Cerebellar cortex (tissue), 1 donor: ENCODE measurements at regions not wholly inside any gene's neighbourhood (a gene's known extent, or its start where the extent isn't known, plus 50 kb on each side); places are given as distances from the start of the nearest gene placed in this dataset.
"Not testable (repeated sequence)": the region's sequence is repeated elsewhere in the genome, so short reads cannot be mapped to it uniquely, and the experiment has no call there.

Experiments
- DNase-seq: peaks from one replicate; pipeline ENCODE4 v3.0.0-alpha.2; 2015; ENCODE audit warnings: low spot score

GRCh38 chr13:83730674-83731073 lies 151.6 kb downstream of the SLITRK1 start:
- DNase-seq = no peak

GRCh38 chr13:83722443-83722842 lies 159.8 kb downstream of the SLITRK1 start:
- no peak for DNase-seq

- no peak for DNase-seq
These were observed 166.2 kb downstream of the SLITRK1 start for GRCh38 chr13:83716121-83716520.

GRCh38 chr13:83714236-83714635 lies 168.0 kb downstream of the SLITRK1 start:
- no peak for DNase-seq

- no peak for DNase-seq
These were observed 172.2 kb downstream of the SLITRK1 start for GRCh38 chr13:83710133-83710515.

- no peak for DNase-seq
These were observed 172.7 kb downstream of the SLITRK1 start for GRCh38 chr13:83709426-83710132.

- no peak for DNase-seq
These were observed 180.3 kb downstream of the SLITRK1 start for GRCh38 chr13:83702021-83702420.

- no peak for DNase-seq
These were observed 189.5 kb downstream of the SLITRK1 start for GRCh38 chr13:83692800-83693199.

- DNase-seq = no peak
These were observed 190.3 kb downstream of the SLITRK1 start for GRCh38 chr13:83691966-83692365.

GRCh38 chr13:83681547-83681946 lies 200.7 kb downstream of the SLITRK1 start:
- no peak for DNase-seq

GRCh38 chr13:83677985-83678384 lies 204.3 kb downstream of the SLITRK1 start:
- no peak for DNase-seq

GRCh38 chr13:83672612-83673011 lies 209.7 kb downstream of the SLITRK1 start:
- DNase-seq = no peak

GRCh38 chr13:83667606-83668005 lies 214.7 kb downstream of the SLITRK1 start:
- DNase-seq = no peak

- DNase-seq = no peak
These were observed 216.1 kb downstream of the SLITRK1 start for GRCh38 chr13:83666141-83666540.

- DNase-seq = no peak
These were observed 225.0 kb downstream of the SLITRK1 start for GRCh38 chr13:83657281-83657680.

- not testable (repeated sequence) for DNase-seq
These were observed 239.7 kb downstream of the SLITRK1 start for GRCh38 chr13:83642617-83643016.

GRCh38 chr13:83634601-83635000 lies 247.7 kb downstream of the SLITRK1 start:
- DNase-seq = peak; percentile 2

- no peak for DNase-seq
These were observed 248.5 kb downstream of the SLITRK1 start for GRCh38 chr13:83633746-83634145.

- DNase-seq = no peak
These were observed 259.9 kb downstream of the SLITRK1 start for GRCh38 chr13:83622422-83622784.

- no peak for DNase-seq
These were observed 260.4 kb downstream of the SLITRK1 start for GRCh38 chr13:83621765-83622421.

- no peak for DNase-seq
These were observed 261.6 kb downstream of the SLITRK1 start for GRCh38 chr13:83620530-83621220.

GRCh38 chr13:83618966-83619365 lies 263.3 kb downstream of the SLITRK1 start:
- DNase-seq = no peak

- no peak for DNase-seq
These were observed 268.8 kb downstream of the SLITRK1 start for GRCh38 chr13:83613524-83613923.
